HCT116 (cell line): ENCODE measurements at regions not wholly inside any gene's neighbourhood (a gene's known extent, or its start where the extent isn't known, plus 50 kb on each side); places are given as distances from the start of the nearest gene placed in this dataset.

Source experiments
- CEBPB ChIP-seq: IDR thresholded peaks from 2 replicates; pipeline ENCODE4 v1.6.1; 2012; ENCODE audit warnings: low read depth
- CTCF ChIP-seq, 3 experiments: fragments of 200-600 bp in 1 of 3; sonication (generic) in 1 of 3; IDR thresholded peaks in 2 of 3; conservative IDR thresholded peaks in 1 of 3; 2 replicates each; pipeline ENCODE4 v1.5.1; 2012 to 2017; ENCODE audit warnings: low read depth in 2 of 3, low read length in 2 of 3, antibody characterized with exemption in 1 of 3, borderline replicate concordance in 1 of 3, control low read depth in 1 of 3, mild to moderate bottlenecking in 1 of 3, mixed read lengths in 1 of 3, mixed run types in 1 of 3, moderate library complexity in 1 of 3; ENCODE audit not compliant: insufficient read depth in 1 of 3
- MAX ChIP-seq: IDR thresholded peaks from 2 replicates; pipeline ENCODE4 v1.6.1; 2012
- POLR2A ChIP-seq: IDR thresholded peaks from 2 replicates; pipeline ENCODE4 v1.7.0; 2011; ENCODE audit warnings: borderline replicate concordance; ENCODE audit not compliant: insufficient read depth, insufficient read length; ENCODE audit errors: extremely low read depth
- POLR2AphosphoS5 ChIP-seq: IDR thresholded peaks from 2 replicates; pipeline ENCODE4 v1.6.1; 2011; ENCODE audit warnings: mild to moderate bottlenecking, low read depth, low read length, moderate library complexity
- RAD21 ChIP-seq: IDR thresholded peaks from 2 replicates; pipeline ENCODE4 v1.6.1; 2012; ENCODE audit warnings: low read depth, mild to moderate bottlenecking
- REST ChIP-seq: IDR thresholded peaks from 2 replicates; pipeline ENCODE4 v1.6.1; 2012; ENCODE audit warnings: low read depth
- SIN3A ChIP-seq: IDR thresholded peaks from 2 replicates; pipeline ENCODE4 v1.6.1; 2012; ENCODE audit warnings: low read depth
- SP1 ChIP-seq: IDR thresholded peaks from 2 replicates; pipeline ENCODE4 v1.6.1; 2012; ENCODE audit warnings: low read depth

GRCh38 chr2:128903637-128904036 lies 585.0 kb upstream of the HS6ST1 start:
- TF ChIP-seq POLR2AphosphoS5 (no peak), CEBPB (no peak), CTCF (IDR thresholded peaks at IDR 0.05 in 2 of 3, conservative IDR thresholded peaks at IDR 0.05 in 1 of 3; ENCODE audit: borderline replicate concordance in 1 of 3, insufficient read depth in 1 of 3, low read depth in 2 of 3, low read length in 2 of 3) (no peak), REST (no peak), MAX (no peak), SP1 (no peak), SIN3A (no peak), POLR2A (no peak), RAD21 (no peak)
